SK-N-SH (cell line): ENCODE measurements at regions not wholly inside any gene's neighbourhood (a gene's known extent, or its start where the extent isn't known, plus 50 kb on each side); places are given as distances from the start of the nearest gene placed in this dataset.

Experiments used
- CHD2 ChIP-seq: fragments of 150-350 bp; IDR thresholded peaks from 2 replicates; pipeline ENCODE4 v1.6.1; 2018; ENCODE audit warnings: low read length; ENCODE audit not compliant: partially characterized antibody
- CTCF ChIP-seq: fragments of 200-600 bp; sonication (generic); IDR thresholded peaks from 2 replicates; pipeline ENCODE4 v1.6.1; 2017; ENCODE audit warnings: antibody characterized with exemption, mild to moderate bottlenecking, moderate library complexity
- ELF1 ChIP-seq: IDR thresholded peaks from 2 replicates; pipeline ENCODE4 v1.4.0; 2012
- FOXJ3 ChIP-seq: sonication (generic); formaldehyde crosslinking; IDR thresholded peaks from 2 replicates; pipeline ENCODE4 v1.5.1; 2020; ENCODE audit warnings: mild to moderate bottlenecking, missing genetic modification reagents
- GABPA ChIP-seq: IDR thresholded peaks from 2 replicates; pipeline ENCODE4 v1.4.0; 2012; ENCODE audit warnings: low read depth, mild to moderate bottlenecking
- MAX ChIP-seq: IDR thresholded peaks from 2 replicates; pipeline ENCODE4 v1.4.0; 2012; ENCODE audit warnings: low read depth
- REST ChIP-seq: IDR thresholded peaks from 2 replicates; pipeline ENCODE4 v1.6.1; 2012; ENCODE audit warnings: mild to moderate bottlenecking, low read depth, low read length, moderate library complexity
- SIN3A ChIP-seq: IDR thresholded peaks from 2 replicates; pipeline ENCODE4 v1.6.1; 2012; ENCODE audit warnings: low read depth, mild to moderate bottlenecking, low read length, moderate library complexity, borderline replicate concordance
- SMC3 ChIP-seq: IDR thresholded peaks from 2 replicates; pipeline ENCODE4 v1.6.1; 2012; ENCODE audit warnings: low read depth, low read length, improper control_type of control experiment
- TAF1 ChIP-seq: IDR thresholded peaks from 2 replicates; pipeline ENCODE4 v1.6.1; 2012; ENCODE audit warnings: low read depth, mild to moderate bottlenecking, low read length, moderate library complexity, borderline replicate concordance
- YY1 ChIP-seq: IDR thresholded peaks from 2 replicates; pipeline ENCODE4 v1.4.0; 2012; ENCODE audit warnings: low read depth, mild to moderate bottlenecking

GRCh38 chr18:78731398-78732032 lies 248.1 kb upstream of the SALL3 start:
- TF ChIP-seq MAX (no peak), ELF1 (no peak), SIN3A (no peak), TAF1 (no peak), YY1 (no peak), REST (no peak), CTCF (no peak), CHD2 (no peak), GABPA (no peak), FOXJ3 (CRISPR knock-in tag) (no peak), SMC3 (no peak)
